ENCODE measurements at regions not wholly inside any gene's neighbourhood (a gene's known extent, or its start where the extent isn't known, plus 50 kb on each side); places are given as distances from the start of the nearest gene placed in this dataset.

DNA sequence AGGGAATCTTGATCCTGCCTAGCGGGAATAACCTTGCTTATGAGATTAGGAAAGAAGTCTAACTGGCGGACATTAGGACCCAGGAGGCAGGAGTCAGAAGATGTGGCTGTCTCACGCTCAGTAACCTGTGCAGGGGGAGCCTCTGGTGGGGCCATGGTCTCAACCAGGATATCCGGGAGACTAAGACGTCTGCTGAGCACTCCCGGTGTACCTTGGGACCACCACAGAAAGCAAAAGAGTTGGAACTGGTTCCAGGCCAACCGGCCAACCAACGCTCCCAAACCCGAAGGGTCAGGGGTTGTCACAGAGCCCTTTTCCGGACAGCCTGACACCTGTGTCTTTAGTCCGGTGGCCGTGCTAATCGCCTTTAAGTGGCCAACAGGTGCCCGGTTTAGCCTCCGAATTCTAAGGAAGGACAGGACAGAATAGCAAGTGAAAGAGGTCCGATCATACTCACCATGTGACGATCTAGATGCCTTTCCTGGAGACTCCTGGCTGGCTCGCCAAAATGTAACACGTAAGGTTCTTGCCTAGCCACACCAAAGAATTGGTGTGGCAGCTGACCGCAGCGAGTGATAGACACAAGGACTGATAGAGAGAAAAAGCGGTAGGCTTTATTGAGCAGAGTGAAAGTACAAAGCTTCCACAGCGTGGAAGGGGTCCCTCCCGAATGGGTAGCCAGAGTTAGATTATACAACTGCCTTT lies 103.9 kb upstream of the DIAPH3 start:
- peak; percentile 47 for TF ChIP-seq POLR2AphosphoS5 (IDR thresholded peaks at IDR 0.05; ENCODE audit: low read depth)
- no peak for TF ChIP-seq EZH2phosphoT487 (IDR thresholded peaks at IDR 0.05; ENCODE audit: unreplicated experiment)
- TF ChIP-seq CREB1 (CRISPR knock-in tag; IDR thresholded peaks at IDR 0.05; ENCODE audit: low read depth): no peak
- TF ChIP-seq, protein P1, sequence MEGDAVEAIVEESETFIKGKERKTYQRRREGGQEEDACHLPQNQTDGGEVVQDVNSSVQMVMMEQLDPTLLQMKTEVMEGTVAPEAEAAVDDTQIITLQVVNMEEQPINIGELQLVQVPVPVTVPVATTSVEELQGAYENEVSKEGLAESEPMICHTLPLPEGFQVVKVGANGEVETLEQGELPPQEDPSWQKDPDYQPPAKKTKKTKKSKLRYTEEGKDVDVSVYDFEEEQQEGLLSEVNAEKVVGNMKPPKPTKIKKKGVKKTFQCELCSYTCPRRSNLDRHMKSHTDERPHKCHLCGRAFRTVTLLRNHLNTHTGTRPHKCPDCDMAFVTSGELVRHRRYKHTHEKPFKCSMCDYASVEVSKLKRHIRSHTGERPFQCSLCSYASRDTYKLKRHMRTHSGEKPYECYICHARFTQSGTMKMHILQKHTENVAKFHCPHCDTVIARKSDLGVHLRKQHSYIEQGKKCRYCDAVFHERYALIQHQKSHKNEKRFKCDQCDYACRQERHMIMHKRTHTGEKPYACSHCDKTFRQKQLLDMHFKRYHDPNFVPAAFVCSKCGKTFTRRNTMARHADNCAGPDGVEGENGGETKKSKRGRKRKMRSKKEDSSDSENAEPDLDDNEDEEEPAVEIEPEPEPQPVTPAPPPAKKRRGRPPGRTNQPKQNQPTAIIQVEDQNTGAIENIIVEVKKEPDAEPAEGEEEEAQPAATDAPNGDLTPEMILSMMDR (conservative IDR thresholded peaks at IDR 0.05; ENCODE audit: low read depth in 2 of 2): no peak; a peak in 1 of 4 replicates
- no peak for TF ChIP-seq STAT1 (IDR thresholded peaks at IDR 0.05; ENCODE audit: unreplicated experiment)
- no peak for TF ChIP-seq ZNF331 (CRISPR knock-in tag; IDR thresholded peaks at IDR 0.05; ENCODE audit: low read depth)
- no peak for TF ChIP-seq EZH2 (IDR thresholded peaks at IDR 0.05; ENCODE audit: low read depth, unreplicated experiment)
- TF ChIP-seq, protein P2, sequence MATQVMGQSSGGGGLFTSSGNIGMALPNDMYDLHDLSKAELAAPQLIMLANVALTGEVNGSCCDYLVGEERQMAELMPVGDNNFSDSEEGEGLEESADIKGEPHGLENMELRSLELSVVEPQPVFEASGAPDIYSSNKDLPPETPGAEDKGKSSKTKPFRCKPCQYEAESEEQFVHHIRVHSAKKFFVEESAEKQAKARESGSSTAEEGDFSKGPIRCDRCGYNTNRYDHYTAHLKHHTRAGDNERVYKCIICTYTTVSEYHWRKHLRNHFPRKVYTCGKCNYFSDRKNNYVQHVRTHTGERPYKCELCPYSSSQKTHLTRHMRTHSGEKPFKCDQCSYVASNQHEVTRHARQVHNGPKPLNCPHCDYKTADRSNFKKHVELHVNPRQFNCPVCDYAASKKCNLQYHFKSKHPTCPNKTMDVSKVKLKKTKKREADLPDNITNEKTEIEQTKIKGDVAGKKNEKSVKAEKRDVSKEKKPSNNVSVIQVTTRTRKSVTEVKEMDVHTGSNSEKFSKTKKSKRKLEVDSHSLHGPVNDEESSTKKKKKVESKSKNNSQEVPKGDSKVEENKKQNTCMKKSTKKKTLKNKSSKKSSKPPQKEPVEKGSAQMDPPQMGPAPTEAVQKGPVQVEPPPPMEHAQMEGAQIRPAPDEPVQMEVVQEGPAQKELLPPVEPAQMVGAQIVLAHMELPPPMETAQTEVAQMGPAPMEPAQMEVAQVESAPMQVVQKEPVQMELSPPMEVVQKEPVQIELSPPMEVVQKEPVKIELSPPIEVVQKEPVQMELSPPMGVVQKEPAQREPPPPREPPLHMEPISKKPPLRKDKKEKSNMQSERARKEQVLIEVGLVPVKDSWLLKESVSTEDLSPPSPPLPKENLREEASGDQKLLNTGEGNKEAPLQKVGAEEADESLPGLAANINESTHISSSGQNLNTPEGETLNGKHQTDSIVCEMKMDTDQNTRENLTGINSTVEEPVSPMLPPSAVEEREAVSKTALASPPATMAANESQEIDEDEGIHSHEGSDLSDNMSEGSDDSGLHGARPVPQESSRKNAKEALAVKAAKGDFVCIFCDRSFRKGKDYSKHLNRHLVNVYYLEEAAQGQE (IDR thresholded peaks at IDR 0.05; ENCODE audit: unreplicated experiment): no peak
- TF ChIP-seq, protein P3, sequence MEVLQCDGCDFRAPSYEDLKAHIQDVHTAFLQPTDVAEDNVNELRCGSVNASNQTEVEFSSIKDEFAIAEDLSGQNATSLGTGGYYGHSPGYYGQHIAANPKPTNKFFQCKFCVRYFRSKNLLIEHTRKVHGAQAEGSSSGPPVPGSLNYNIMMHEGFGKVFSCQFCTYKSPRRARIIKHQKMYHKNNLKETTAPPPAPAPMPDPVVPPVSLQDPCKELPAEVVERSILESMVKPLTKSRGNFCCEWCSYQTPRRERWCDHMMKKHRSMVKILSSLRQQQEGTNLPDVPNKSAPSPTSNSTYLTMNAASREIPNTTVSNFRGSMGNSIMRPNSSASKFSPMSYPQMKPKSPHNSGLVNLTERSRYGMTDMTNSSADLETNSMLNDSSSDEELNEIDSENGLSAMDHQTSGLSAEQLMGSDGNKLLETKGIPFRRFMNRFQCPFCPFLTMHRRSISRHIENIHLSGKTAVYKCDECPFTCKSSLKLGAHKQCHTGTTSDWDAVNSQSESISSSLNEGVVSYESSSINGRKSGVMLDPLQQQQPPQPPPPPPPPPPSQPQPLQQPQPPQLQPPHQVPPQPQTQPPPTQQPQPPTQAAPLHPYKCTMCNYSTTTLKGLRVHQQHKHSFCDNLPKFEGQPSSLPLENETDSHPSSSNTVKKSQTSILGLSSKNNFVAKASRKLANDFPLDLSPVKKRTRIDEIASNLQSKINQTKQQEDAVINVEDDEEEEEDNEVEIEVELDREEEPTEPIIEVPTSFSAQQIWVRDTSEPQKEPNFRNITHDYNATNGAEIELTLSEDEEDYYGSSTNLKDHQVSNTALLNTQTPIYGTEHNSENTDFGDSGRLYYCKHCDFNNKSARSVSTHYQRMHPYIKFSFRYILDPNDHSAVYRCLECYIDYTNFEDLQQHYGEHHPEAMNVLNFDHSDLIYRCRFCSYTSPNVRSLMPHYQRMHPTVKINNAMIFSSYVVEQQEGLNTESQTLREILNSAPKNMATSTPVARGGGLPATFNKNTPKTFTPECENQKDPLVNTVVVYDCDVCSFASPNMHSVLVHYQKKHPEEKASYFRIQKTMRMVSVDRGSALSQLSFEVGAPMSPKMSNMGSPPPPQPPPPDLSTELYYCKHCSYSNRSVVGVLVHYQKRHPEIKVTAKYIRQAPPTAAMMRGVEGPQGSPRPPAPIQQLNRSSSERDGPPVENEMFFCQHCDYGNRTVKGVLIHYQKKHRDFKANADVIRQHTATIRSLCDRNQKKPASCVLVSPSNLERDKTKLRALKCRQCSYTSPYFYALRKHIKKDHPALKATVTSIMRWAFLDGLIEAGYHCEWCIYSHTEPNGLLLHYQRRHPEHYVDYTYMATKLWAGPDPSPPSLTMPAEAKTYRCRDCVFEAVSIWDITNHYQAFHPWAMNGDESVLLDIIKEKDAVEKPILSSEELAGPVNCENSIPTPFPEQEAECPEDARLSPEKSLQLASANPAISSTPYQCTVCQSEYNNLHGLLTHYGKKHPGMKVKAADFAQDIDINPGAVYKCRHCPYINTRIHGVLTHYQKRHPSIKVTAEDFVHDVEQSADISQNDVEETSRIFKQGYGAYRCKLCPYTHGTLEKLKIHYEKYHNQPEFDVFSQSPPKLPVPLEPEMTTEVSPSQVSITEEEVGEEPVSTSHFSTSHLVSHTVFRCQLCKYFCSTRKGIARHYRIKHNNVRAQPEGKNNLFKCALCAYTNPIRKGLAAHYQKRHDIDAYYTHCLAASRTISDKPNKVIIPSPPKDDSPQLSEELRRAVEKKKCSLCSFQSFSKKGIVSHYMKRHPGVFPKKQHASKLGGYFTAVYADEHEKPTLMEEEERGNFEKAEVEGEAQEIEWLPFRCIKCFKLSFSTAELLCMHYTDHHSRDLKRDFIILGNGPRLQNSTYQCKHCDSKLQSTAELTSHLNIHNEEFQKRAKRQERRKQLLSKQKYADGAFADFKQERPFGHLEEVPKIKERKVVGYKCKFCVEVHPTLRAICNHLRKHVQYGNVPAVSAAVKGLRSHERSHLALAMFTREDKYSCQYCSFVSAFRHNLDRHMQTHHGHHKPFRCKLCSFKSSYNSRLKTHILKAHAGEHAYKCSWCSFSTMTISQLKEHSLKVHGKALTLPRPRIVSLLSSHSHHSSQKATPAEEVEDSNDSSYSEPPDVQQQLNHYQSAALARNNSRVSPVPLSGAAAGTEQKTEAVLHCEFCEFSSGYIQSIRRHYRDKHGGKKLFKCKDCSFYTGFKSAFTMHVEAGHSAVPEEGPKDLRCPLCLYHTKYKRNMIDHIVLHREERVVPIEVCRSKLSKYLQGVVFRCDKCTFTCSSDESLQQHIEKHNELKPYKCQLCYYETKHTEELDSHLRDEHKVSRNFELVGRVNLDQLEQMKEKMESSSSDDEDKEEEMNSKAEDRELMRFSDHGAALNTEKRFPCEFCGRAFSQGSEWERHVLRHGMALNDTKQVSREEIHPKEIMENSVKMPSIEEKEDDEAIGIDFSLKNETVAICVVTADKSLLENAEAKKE (CRISPR knock-in tag; IDR thresholded peaks at IDR 0.05): no peak
- TF ChIP-seq, protein P4, sequence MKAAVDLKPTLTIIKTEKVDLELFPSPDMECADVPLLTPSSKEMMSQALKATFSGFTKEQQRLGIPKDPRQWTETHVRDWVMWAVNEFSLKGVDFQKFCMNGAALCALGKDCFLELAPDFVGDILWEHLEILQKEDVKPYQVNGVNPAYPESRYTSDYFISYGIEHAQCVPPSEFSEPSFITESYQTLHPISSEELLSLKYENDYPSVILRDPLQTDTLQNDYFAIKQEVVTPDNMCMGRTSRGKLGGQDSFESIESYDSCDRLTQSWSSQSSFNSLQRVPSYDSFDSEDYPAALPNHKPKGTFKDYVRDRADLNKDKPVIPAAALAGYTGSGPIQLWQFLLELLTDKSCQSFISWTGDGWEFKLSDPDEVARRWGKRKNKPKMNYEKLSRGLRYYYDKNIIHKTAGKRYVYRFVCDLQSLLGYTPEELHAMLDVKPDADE (IDR thresholded peaks at IDR 0.05): no peak
- no peak for TF ChIP-seq JUNB (IDR thresholded peaks at IDR 0.05; ENCODE audit: unreplicated experiment)
- no peak for TF ChIP-seq NANOG (IDR thresholded peaks at IDR 0.05; ENCODE audit: borderline replicate concordance)
- TF ChIP-seq ZNF114 (CRISPR knock-in tag; IDR thresholded peaks at IDR 0.05): no peak
